IMR-90 (cell line): ENCODE measurements at regions not wholly inside any gene's neighbourhood (a gene's known extent, or its start where the extent isn't known, plus 50 kb on each side); places are given as distances from the start of the nearest gene placed in this dataset.

Experiments
- ATAC-seq: fragments of 200-7000 bp; cut with Tn5 transposase; 2 replicates; pipeline ENCODE4 v1.9.1; 2020; ENCODE audit warnings: low read depth, mild to moderate bottlenecking, moderate library complexity
- BruUV-seq: library from RNA; stranded (reverse); fragments of 400-500 nt; replicated peaks from 2 replicates; lab custom pipeline; 2021; lab: Mats Ljungman, UMichigan
- CTCF ChIA-PET: fragments of 300-600 bp; formaldehyde crosslinking; extraction: SDS; loops from one replicate; lab custom pipeline; 2021; ENCODE audit warnings: antibody characterized with exemption; lab: Yijun Ruan, JAX
- POLR2A ChIA-PET: fragments of 300-600 bp; sonication (Branson Sonifier 250); formaldehyde crosslinking; loops from one replicate; lab custom pipeline; 2022; ENCODE audit warnings: antibody characterized with exemption; ENCODE audit not compliant: unreplicated experiment; lab: Charles Lee
- DNase-seq: peaks from one replicate; pipeline ENCODE4 v3.0.0; 2013
- H2AFZ ChIP-seq: replicated peaks from 2 replicates; pipeline ENCODE3; 2013; ENCODE audit warnings: low read length, mild to moderate bottlenecking; ENCODE audit not compliant: poor library complexity
- H2AK5ac ChIP-seq: 2 replicates; pipeline ENCODE4 v1.6.1; 2013; ENCODE audit warnings: low read depth, low read length, inconsistent platforms
- H2AK9ac ChIP-seq: replicated peaks from 2 replicates; pipeline ENCODE3; 2013; ENCODE audit warnings: mild to moderate bottlenecking, low read depth, low read length, moderate library complexity; ENCODE audit not compliant: poor library complexity
- H2BK120ac ChIP-seq: 2 replicates; pipeline ENCODE4 v1.6.1; 2013; ENCODE audit warnings: low read depth, low read length, inconsistent platforms
- H2BK15ac ChIP-seq: 3 replicates; pipeline ENCODE4 v1.6.1; 2013; ENCODE audit warnings: low read depth, low read length, inconsistent platforms
- H2BK20ac ChIP-seq: 2 replicates; pipeline ENCODE4 v1.6.1; 2013; ENCODE audit warnings: low read depth, mild to moderate bottlenecking, inconsistent platforms, low read length, moderate library complexity
- H2BK5ac ChIP-seq: 2 replicates; pipeline ENCODE4 v1.6.1; 2013; ENCODE audit warnings: mild to moderate bottlenecking, low read depth, low read length, inconsistent platforms; ENCODE audit not compliant: poor library complexity, severe bottlenecking
- H3K14ac ChIP-seq: replicated peaks from 2 replicates; pipeline ENCODE4 v1.6.1; 2013; ENCODE audit warnings: low read depth, low read length, inconsistent platforms
- H3K18ac ChIP-seq: 2 replicates; pipeline ENCODE4 v1.6.1; 2013; ENCODE audit warnings: low read depth, low read length, control low read depth
- H3K23ac ChIP-seq: 2 replicates; pipeline ENCODE4 v1.6.1; 2013; ENCODE audit warnings: low read depth, low read length, inconsistent platforms
- H3K27ac ChIP-seq: 2 replicates; pipeline ENCODE4 v1.5.1; 2013; ENCODE audit warnings: mild to moderate bottlenecking, control low read depth, low read length; ENCODE audit not compliant: insufficient read depth
- H3K27me3 ChIP-seq: 2 replicates; pipeline ENCODE4 v1.6.1; 2013; ENCODE audit warnings: low read length; ENCODE audit not compliant: control insufficient read depth, insufficient read depth
- H3K36me3 ChIP-seq: 2 replicates; pipeline ENCODE4 v1.6.1; 2013; ENCODE audit warnings: low read length, mixed read lengths; ENCODE audit not compliant: control insufficient read depth, insufficient read depth
- H3K4ac ChIP-seq: 2 replicates; pipeline ENCODE4 v1.6.1; 2013; ENCODE audit warnings: low read depth, low read length, inconsistent platforms
- H3K4me1 ChIP-seq: 2 replicates; pipeline ENCODE4 v1.6.1; 2013; ENCODE audit warnings: low read length, mixed read lengths; ENCODE audit not compliant: control insufficient read depth, insufficient read depth
- H3K4me2 ChIP-seq: 2 replicates; pipeline ENCODE4 v1.6.1; 2013; ENCODE audit warnings: low read depth, mild to moderate bottlenecking, control low read depth, low read length, moderate library complexity
- H3K4me3 ChIP-seq: 2 replicates; pipeline ENCODE4 v1.5.1; 2013; ENCODE audit warnings: low read depth, mild to moderate bottlenecking, control low read depth, low read length, moderate library complexity; ENCODE audit not compliant: insufficient read depth
- H3K56ac ChIP-seq: 2 replicates; pipeline ENCODE4 v1.6.1; 2013; ENCODE audit warnings: low read length, inconsistent platforms; ENCODE audit not compliant: insufficient read depth; ENCODE audit errors: extremely low read depth
- H3K79me1 ChIP-seq, 2 experiments: 2 replicates each; pipeline ENCODE4 v1.6.1; 2013; ENCODE audit warnings: low read length in 2 of 2, inconsistent platforms in 1 of 2, low read depth in 1 of 2
- H3K9ac ChIP-seq: 2 replicates; pipeline ENCODE4 v1.6.1; 2013; ENCODE audit warnings: low read depth, low read length, control low read depth
- H3K9me1 ChIP-seq: 2 replicates; pipeline ENCODE4 v1.6.1; 2013; ENCODE audit warnings: low read length, inconsistent platforms; ENCODE audit not compliant: insufficient read depth
- H3K9me3 ChIP-seq: 2 replicates; pipeline ENCODE4 v1.6.1; 2013; ENCODE audit warnings: low read length; ENCODE audit not compliant: control insufficient read depth, insufficient read depth
- H4K20me1 ChIP-seq: 2 replicates; pipeline ENCODE4 v1.6.1; 2013; ENCODE audit warnings: low read length, inconsistent platforms; ENCODE audit not compliant: insufficient read depth
- H4K5ac ChIP-seq: 2 replicates; pipeline ENCODE4 v1.6.1; 2013; ENCODE audit warnings: mild to moderate bottlenecking, low read depth, low read length, control low read depth
- H4K8ac ChIP-seq, 2 experiments: 2 replicates each; pipeline ENCODE4 v1.6.1; 2013; ENCODE audit warnings: low read depth in 2 of 2, low read length in 2 of 2, control low read depth in 1 of 2, inconsistent platforms in 1 of 2
- H4K91ac ChIP-seq: 2 replicates; pipeline ENCODE4 v1.6.1; 2013; ENCODE audit warnings: low read depth, low read length, inconsistent platforms; ENCODE audit not compliant: insufficient read depth
- BHLHE40 ChIP-seq: fragments of 150-350 bp; IDR thresholded peaks from 2 replicates; pipeline ENCODE4 v1.6.1; 2016; ENCODE audit warnings: mild to moderate bottlenecking, low read depth, low read length
- ELK1 ChIP-seq: fragments of 150-350 bp; IDR thresholded peaks from 2 replicates; pipeline ENCODE4 v1.6.1; 2016; ENCODE audit warnings: low read depth, mild to moderate bottlenecking, low read length, moderate library complexity, borderline replicate concordance
- FOS ChIP-seq: fragments of 150-350 bp; IDR thresholded peaks from 2 replicates; pipeline ENCODE4 v1.6.1; 2016; ENCODE audit warnings: low read depth, low read length
- MAFK ChIP-seq: IDR thresholded peaks from 2 replicates; pipeline ENCODE4 v1.6.1; 2012; ENCODE audit warnings: low read depth, low read length, improper control_type of control experiment
- NFE2L2 ChIP-seq: fragments of 150-350 bp; IDR thresholded peaks from 2 replicates; pipeline ENCODE4 v1.6.1; 2016; ENCODE audit warnings: low read depth, mild to moderate bottlenecking, low read length
- POLR2A ChIP-seq: IDR thresholded peaks from 2 replicates; pipeline ENCODE4 v1.6.1; 2012; ENCODE audit warnings: mild to moderate bottlenecking, low read depth, low read length
- RAD21 ChIP-seq: IDR thresholded peaks from 2 replicates; pipeline ENCODE4 v1.6.1; 2012; ENCODE audit warnings: low read length, improper control_type of control experiment
- RFX5 ChIP-seq: IDR thresholded peaks from 2 replicates; pipeline ENCODE4 v1.8.0; 2012; ENCODE audit warnings: low read depth, mild to moderate bottlenecking, low read length, moderate library complexity
- SMC3 ChIP-seq: fragments of 150-350 bp; IDR thresholded peaks from 2 replicates; pipeline ENCODE4 v1.6.1; 2016; ENCODE audit warnings: low read depth, mild to moderate bottlenecking, antibody characterized with exemption, low read length, moderate library complexity
- WGBS, 2 experiments: methylation state at CpG; one replicate each; pipeline versions ENCODE4 v1.1.5 to v1.1.7; 2013; ENCODE audit warnings: missing lambda C conversion rate in 2 of 2; ENCODE audit not compliant: insufficient read length in 1 of 2; ENCODE audit errors: extremely low coverage in 2 of 2; 5-methylcytosine and 5-hydroxymethylcytosine counted together
- dilution Hi-C: fragments of 300-500 bp; cut with HindIII; formaldehyde crosslinking; loops from one replicate; pipeline ENCODE4 v1.14.3; 2018; ENCODE audit warnings: low sequenced_read_pairs; ENCODE audit not compliant: unreplicated experiment
- in situ Hi-C: fragments of 300-500 bp; cut with MboI; formaldehyde crosslinking; loops from 3 replicates; pipeline ENCODE4 v1.14.3; 2019; ENCODE audit warnings: low sequenced_read_pairs, inconsistent platforms, mixed read lengths
- intact Hi-C: fragments of 100-400 bp; cut with micrococcal nuclease; formaldehyde crosslinking; loops from 2 replicates; pipeline ENCODE4 v1.10.0; 2022

GRCh38 chr2:118219611-118220010, 131.3 kb downstream of the INSIG2 start:
- no peak overlapping the region for H3K4me3 ChIP-seq
- no peaks in the 10 kb centered on the region for H3K9me1 ChIP-seq
- CTCF ChIA-PET = no interaction called here
- no peak overlapping the region for H2AK5ac ChIP-seq
- H3K27me3 ChIP-seq = peaks cover 24% of the 10 kb centered on the region
- H3K4me2 ChIP-seq = no peak overlapping the region
- no peak overlapping the region for H4K8ac ChIP-seq
- BruUV-seq = no TSS peak
- H3K14ac ChIP-seq = no peak overlapping the region
- dilution Hi-C loops (no loop called here), in situ Hi-C loops (loop anchor here (5.0 kb wide), 1 partner anchor 638 kb away; no protein-coding TSS in a partner anchor), intact Hi-C loops (no loop called here)
- no peak for DNase-seq
- no peak overlapping the region for H3K23ac ChIP-seq
- H2BK20ac ChIP-seq = no peak overlapping the region
- no peak overlapping the region for H4K5ac ChIP-seq
- no peak overlapping the region for H4K91ac ChIP-seq
- H3K4me1 ChIP-seq = no peaks in the 10 kb centered on the region
- no peak overlapping the region for H2AFZ ChIP-seq
- no peak overlapping the region for H2BK120ac ChIP-seq
- no peaks in the 10 kb centered on the region for H3K79me1 ChIP-seq
- no peak overlapping the region for H3K27ac ChIP-seq
- POLR2A ChIA-PET = no interaction called here
- no peak overlapping the region for H3K18ac ChIP-seq
- no peak overlapping the region for H2BK15ac ChIP-seq
- no peak overlapping the region for H3K4ac ChIP-seq
- ATAC-seq = no peak
- H2BK5ac ChIP-seq = no peak overlapping the region
- no peaks in the 10 kb centered on the region for H3K36me3 ChIP-seq
- H2AK9ac ChIP-seq = no peak overlapping the region
- no peaks in the 10 kb centered on the region for H4K20me1 ChIP-seq
- no peaks in the 10 kb centered on the region for H3K9me3 ChIP-seq
- no peak overlapping the region for H3K56ac ChIP-seq
- TF ChIP-seq RAD21 (no peak), BHLHE40 (no peak), NFE2L2 (no peak), RFX5 (no peak), MAFK (no peak), ELK1 (no peak), POLR2A (no peak), SMC3 (no peak), FOS (no peak)
- no peak overlapping the region for H3K9ac ChIP-seq
- no CpG with 5 or more reads among the region's 1 CpG for WGBS, 2 experiments
